BJ (cell line): ENCODE measurements at regions not wholly inside any gene's neighbourhood (a gene's known extent, or its start where the extent isn't known, plus 50 kb on each side); places are given as distances from the start of the nearest gene placed in this dataset.

Experiments used
- CTCF ChIA-PET: fragments of 350-600 bp; formaldehyde crosslinking; extraction: SDS; loops from one replicate; lab custom pipeline; 2021; ENCODE audit warnings: antibody characterized with exemption, inconsistent platforms; lab: Yijun Ruan, JAX
- POLR2A ChIA-PET: fragments of 300-600 bp; sonication (Branson Sonifier 250); formaldehyde crosslinking; extraction: SDS; loops from one replicate; lab custom pipeline; 2021; ENCODE audit warnings: antibody characterized with exemption; lab: Charles Lee
- DNase-seq: peaks from one replicate; pipeline ENCODE4 v3.0.0-alpha.2; 2011; ENCODE audit warnings: low read depth
- H3K27me3 ChIP-seq: 2 replicates; pipeline ENCODE4 v1.6.0; 2011; ENCODE audit warnings: low read length; ENCODE audit not compliant: control insufficient read depth, insufficient read depth
- H3K36me3 ChIP-seq: 2 replicates; pipeline ENCODE4 v1.5.1; 2011; ENCODE audit warnings: low read length; ENCODE audit not compliant: control insufficient read depth, insufficient read depth
- H3K4me3 ChIP-seq: 2 replicates; pipeline ENCODE4 v1.5.1; 2011; ENCODE audit warnings: low read depth, mild to moderate bottlenecking, control low read depth, low read length
- CTCF ChIP-seq: IDR thresholded peaks from 2 replicates; pipeline ENCODE4 v1.5.1; 2011; ENCODE audit warnings: low read depth, mild to moderate bottlenecking, control low read depth, inconsistent platforms, low read length, moderate library complexity; ENCODE audit not compliant: insufficient read depth

GRCh38 chr6:40909811-40910210 lies 129.2 kb downstream of the UNC5CL start:
- ChIA-PET POLR2A (no interaction called here), CTCF (no interaction called here)
- H3K36me3 ChIP-seq, result no peaks in the 10 kb centered on the region
- DNase-seq, result no peak
- no peak overlapping the region for H3K4me3 ChIP-seq
- TF ChIP-seq CTCF, result no peak
- H3K27me3 ChIP-seq, result no peaks in the 10 kb centered on the region

GRCh38 chr6:40907198-40907701 lies 131.8 kb downstream of the UNC5CL start:
- DNase-seq, result no peak
- no peaks in the 10 kb centered on the region for H3K36me3 ChIP-seq
- ChIA-PET POLR2A (interaction anchor here (0.6 kb wide), 1 partner anchor 141 kb away, joined by 4 read pairs; no protein-coding TSS in a partner anchor), CTCF (interaction anchor here (0.6 to 1.4 kb wide), 3 partner anchors 8 to 15 kb away, joined by 3 to 6 read pairs (median 5); no protein-coding TSS in a partner anchor)
- H3K4me3 ChIP-seq, result no peak overlapping the region
- H3K27me3 ChIP-seq, result no peaks in the 10 kb centered on the region
- TF ChIP-seq CTCF, result no peak

GRCh38 chr6:40906759-40907158 lies 132.3 kb downstream of the UNC5CL start:
- ChIA-PET CTCF (interaction anchor here (0.5 to 1.4 kb wide), 3 partner anchors 9 to 1554 kb away, joined by 4 to 6 read pairs (median 5); no protein-coding TSS in a partner anchor), POLR2A (no interaction called here)
- no peak overlapping the region for H3K4me3 ChIP-seq
- H3K36me3 ChIP-seq, result no peaks in the 10 kb centered on the region
- H3K27me3 ChIP-seq, result no peaks in the 10 kb centered on the region
- no peak for DNase-seq
- TF ChIP-seq CTCF, result no peak

GRCh38 chr6:40904583-40905194 lies 134.3 kb downstream of the UNC5CL start:
- DNase-seq, result no peak
- ChIA-PET POLR2A (no interaction called here), CTCF (interaction anchor here (0.7 to 1.7 kb wide), 2 partner anchors 11 to 118 kb away, joined by 3 to 5 read pairs; no protein-coding TSS in a partner anchor)
- H3K27me3 ChIP-seq, result no peaks in the 10 kb centered on the region
- no peak overlapping the region for H3K4me3 ChIP-seq
- H3K36me3 ChIP-seq, result no peaks in the 10 kb centered on the region
- TF ChIP-seq CTCF, result no peak

- H3K27me3 ChIP-seq, result no peaks in the 10 kb centered on the region
- ChIA-PET CTCF (interaction anchor here (0.9 to 1.7 kb wide), 4 partner anchors 10 to 125 kb away, joined by 3 to 5 read pairs (median 3); no protein-coding TSS in a partner anchor), POLR2A (no interaction called here)
- DNase-seq, result no peak
- H3K4me3 ChIP-seq, result no peak overlapping the region
- no peaks in the 10 kb centered on the region for H3K36me3 ChIP-seq
- TF ChIP-seq CTCF, result no peak
Observed at GRCh38 chr6:40903456-40903855, 135.6 kb downstream of the UNC5CL start.
